22Rv1 (cell line): ENCODE measurements at regions not wholly inside any gene's neighbourhood (a gene's known extent, or its start where the extent isn't known, plus 50 kb on each side); places are given as distances from the start of the nearest gene placed in this dataset.

ENCODE experiments used
- CTCF ChIP-seq: fragments of 450-650 bp; IDR thresholded peaks from 2 replicates; pipeline ENCODE4 v1.5.1; 2017; ENCODE audit warnings: mild to moderate bottlenecking
- ZFX ChIP-seq: fragments of 450-650 bp; IDR thresholded peaks from 2 replicates; pipeline ENCODE4 v1.6.1; 2017; ENCODE audit warnings: antibody characterized with exemption, borderline replicate concordance

GRCh38 chr5:155546075-155546474, 532.5 kb downstream of the KIF4B start:
- no peak for TF ChIP-seq CTCF
- no peak for TF ChIP-seq ZFX
